Spleen (tissue), 7 donors: ENCODE measurements at regions not wholly inside any gene's neighbourhood (a gene's known extent, or its start where the extent isn't known, plus 50 kb on each side); places are given as distances from the start of the nearest gene placed in this dataset.

ENCODE experiments used
- POLR2A ChIP-seq, 3 donors: fragments of 450-650 bp; IDR thresholded peaks; one replicate each; pipeline ENCODE4 v1.5.1; 2017; ENCODE audit warnings: antibody characterized with exemption in 3 of 3, mild to moderate bottlenecking in 1 of 3
- TF ChIP-seq, protein P1 (sequence below), 11 experiments: fragments of 200-600 bp in 7 of 11; fragments of 450-650 bp in 4 of 11; sonication (generic) in 4 of 11; IDR thresholded peaks in 8 of 11; conservative IDR thresholded peaks in 3 of 11; 1 replicate in 7 of 11; 2 replicates in 4 of 11; pipeline versions ENCODE4 v1.4.0 to v1.8.0; 2016 to 2021; ENCODE audit warnings: antibody characterized with exemption in 11 of 11, inconsistent platforms in 4 of 11, mild to moderate bottlenecking in 1 of 11
- donor health status: DM: no; HTN: no; CAD: no; lungs with moderate emphysema.
- donor health status: DM: no; HTN: no; CAD: no.
- donor health status: DM: no; HTN: no; CAD: no.

- TF ChIP-seq, protein P1, sequence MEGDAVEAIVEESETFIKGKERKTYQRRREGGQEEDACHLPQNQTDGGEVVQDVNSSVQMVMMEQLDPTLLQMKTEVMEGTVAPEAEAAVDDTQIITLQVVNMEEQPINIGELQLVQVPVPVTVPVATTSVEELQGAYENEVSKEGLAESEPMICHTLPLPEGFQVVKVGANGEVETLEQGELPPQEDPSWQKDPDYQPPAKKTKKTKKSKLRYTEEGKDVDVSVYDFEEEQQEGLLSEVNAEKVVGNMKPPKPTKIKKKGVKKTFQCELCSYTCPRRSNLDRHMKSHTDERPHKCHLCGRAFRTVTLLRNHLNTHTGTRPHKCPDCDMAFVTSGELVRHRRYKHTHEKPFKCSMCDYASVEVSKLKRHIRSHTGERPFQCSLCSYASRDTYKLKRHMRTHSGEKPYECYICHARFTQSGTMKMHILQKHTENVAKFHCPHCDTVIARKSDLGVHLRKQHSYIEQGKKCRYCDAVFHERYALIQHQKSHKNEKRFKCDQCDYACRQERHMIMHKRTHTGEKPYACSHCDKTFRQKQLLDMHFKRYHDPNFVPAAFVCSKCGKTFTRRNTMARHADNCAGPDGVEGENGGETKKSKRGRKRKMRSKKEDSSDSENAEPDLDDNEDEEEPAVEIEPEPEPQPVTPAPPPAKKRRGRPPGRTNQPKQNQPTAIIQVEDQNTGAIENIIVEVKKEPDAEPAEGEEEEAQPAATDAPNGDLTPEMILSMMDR (IDR thresholded peaks at IDR 0.05 in 8 of 11, conservative IDR thresholded peaks at IDR 0.05 in 3 of 11), result no peak
- TF ChIP-seq POLR2A (IDR thresholded peaks at IDR 0.05), result no peak
These were observed 146.3 kb downstream of the TMX3 start for GRCh38 chr18:68568364-68569155.
